HEK293 (cell line): ENCODE measurements at regions not wholly inside any gene's neighbourhood (a gene's known extent, or its start where the extent isn't known, plus 50 kb on each side); places are given as distances from the start of the nearest gene placed in this dataset.

ENCODE experiments used
- YY1 ChIP-seq: fragments of 450-650 bp; formaldehyde crosslinking; IDR thresholded peaks from 2 replicates; pipeline ENCODE4 v1.5.1; 2018; ENCODE audit warnings: missing biosample characterization, missing genetic modification characterization
- ZNF501 ChIP-seq: fragments of 450-650 bp; formaldehyde crosslinking; IDR thresholded peaks from 2 replicates; pipeline ENCODE4 v1.5.1; 2016; ENCODE audit warnings: missing biosample characterization, missing genetic modification characterization

- no peak for TF ChIP-seq ZNF501 (tag by site-specific recombination)
- no peak for TF ChIP-seq YY1 (tag by site-specific recombination)
Measured at GRCh38 chr3:31355807-31356206, 176.9 kb upstream of the STT3B start.
